ENCODE measurements at regions not wholly inside any gene's neighbourhood (a gene's known extent, or its start where the extent isn't known, plus 50 kb on each side); places are given as distances from the start of the nearest gene placed in this dataset.

GRCh38 chr9:7937761-7938491 lies 138.3 kb upstream of the DMAC1 start:
- no peak overlapping the region for H3K27ac ChIP-seq (replicated peaks in 1 of 4)
- no peaks in the 10 kb centered on the region for H3K27me3 ChIP-seq
- no peak for DNase-seq (ENCODE audit: extremely low spot score)
- TF ChIP-seq EP300 (IDR thresholded peaks at IDR 0.05) (no peak), CTCF (IDR thresholded peaks at IDR 0.05) (no peak), POLR2A (IDR thresholded peaks at IDR 0.05; ENCODE audit: low read depth) (no peak), POLR2AphosphoS5 (IDR thresholded peaks at IDR 0.05) (no peak)
- peaks cover 0 to 6% (median 0%) of the 10 kb centered on the region in 4 donors for H3K4me1 ChIP-seq
- H3K9me3 ChIP-seq: peaks cover 0 to 9% (median 0%) of the 10 kb centered on the region in 4 donors
- 70% methylated on average over 7 of the region's 7 CpGs for WGBS
- H3K36me3 ChIP-seq: no peaks in the 10 kb centered on the region
- no peak overlapping the region for H3K4me3 ChIP-seq
- intact Hi-C loops (cut with DNase I): no loop called here

- no peak overlapping the region for H3K4me3 ChIP-seq
- 35% methylated on average over 1 of the region's 1 CpG for WGBS
Measured at GRCh38 chr9:7936996-7937395, 137.4 kb upstream of the DMAC1 start.

GRCh38 chr9:7936163-7936562 lies 136.6 kb upstream of the DMAC1 start:
- WGBS: 48% methylated on average over 4 of the region's 4 CpGs
- no peak for TF ChIP-seq EP300 (IDR thresholded peaks at IDR 0.05)
- no peak for TF ChIP-seq POLR2AphosphoS5 (IDR thresholded peaks at IDR 0.05)
- TF ChIP-seq POLR2A (IDR thresholded peaks at IDR 0.05; ENCODE audit: low read depth): no peak
- no peak for TF ChIP-seq CTCF (IDR thresholded peaks at IDR 0.05)
- Histone ChIP-seq H3K36me3 (no peaks in the 10 kb centered on the region), H3K27ac (replicated peaks in 1 of 4) (peak overlapping the region in 1 of 4 donors; percentile 23), H3K27me3 (no peaks in the 10 kb centered on the region), H3K4me1 (peaks cover 0 to 6% (median 0%) of the 10 kb centered on the region in 4 donors), H3K4me3 (no peak overlapping the region), H3K9me3 (peaks cover 0 to 9% (median 0%) of the 10 kb centered on the region in 4 donors)
- intact Hi-C loops (cut with DNase I): no loop called here
- DNase-seq (ENCODE audit: extremely low spot score): no peak

More at GRCh38 chr9:7936996-7937395, 137.4 kb upstream of the DMAC1 start:
- no peak for DNase-seq (ENCODE audit: extremely low spot score)
- TF ChIP-seq POLR2AphosphoS5 (IDR thresholded peaks at IDR 0.05) (no peak), POLR2A (IDR thresholded peaks at IDR 0.05; ENCODE audit: low read depth) (no peak), CTCF (IDR thresholded peaks at IDR 0.05) (no peak), EP300 (IDR thresholded peaks at IDR 0.05) (no peak)
- no peak overlapping the region for H3K27ac ChIP-seq (replicated peaks in 1 of 4)
- H3K27me3 ChIP-seq: no peaks in the 10 kb centered on the region
- intact Hi-C loops (cut with DNase I): no loop called here
- no peaks in the 10 kb centered on the region for H3K36me3 ChIP-seq
- peaks cover 0 to 9% (median 0%) of the 10 kb centered on the region in 4 donors for H3K9me3 ChIP-seq
- H3K4me1 ChIP-seq: peaks cover 0 to 6% (median 0%) of the 10 kb centered on the region in 4 donors

GRCh38 chr9:7935681-7936080 lies 136.1 kb upstream of the DMAC1 start:
- no peak overlapping the region for H3K4me3 ChIP-seq
- peaks cover 0 to 6% (median 0%) of the 10 kb centered on the region in 4 donors for H3K4me1 ChIP-seq
- no peaks in the 10 kb centered on the region for H3K27me3 ChIP-seq
- WGBS: 35% methylated on average over 2 of the region's 2 CpGs
- peaks cover 0 to 9% (median 0%) of the 10 kb centered on the region in 4 donors for H3K9me3 ChIP-seq
- H3K27ac ChIP-seq (replicated peaks in 1 of 4): peak overlapping the region in 1 of 4 donors; percentile 23
- intact Hi-C loops (cut with DNase I): no loop called here
- no peak for DNase-seq (ENCODE audit: extremely low spot score)
- TF ChIP-seq CTCF (IDR thresholded peaks at IDR 0.05) (no peak), POLR2AphosphoS5 (IDR thresholded peaks at IDR 0.05) (no peak), POLR2A (IDR thresholded peaks at IDR 0.05; ENCODE audit: low read depth) (no peak), EP300 (IDR thresholded peaks at IDR 0.05) (no peak)
- no peaks in the 10 kb centered on the region for H3K36me3 ChIP-seq
